ENCODE measurements at regions not wholly inside any gene's neighbourhood (a gene's known extent, or its start where the extent isn't known, plus 50 kb on each side); places are given as distances from the start of the nearest gene placed in this dataset.

GRCh38 chr6:903761-904160 is 210.8 kb upstream of the EXOC2 start:
- no peak overlapping the region for H3K27ac ChIP-seq (ENCODE audit: low read length)

GRCh38 chr6:901696-902460 is 208.9 kb upstream of the EXOC2 start:
- Histone ChIP-seq H3K4me3 (ENCODE audit: low read length) (no peak overlapping the region), H3K4me2 (ENCODE audit: low read depth, low read length) (no peak overlapping the region), H3K9me3 (replicated peaks; ENCODE audit: insufficient read depth, low read length) (no peaks in the 10 kb centered on the region), H3K79me2 (ENCODE audit: low read length) (no peaks in the 10 kb centered on the region), H3K4me1 (ENCODE audit: low read length) (no peaks in the 10 kb centered on the region), H3K27ac (ENCODE audit: low read length) (no peak overlapping the region), H3F3A (ENCODE audit: insufficient read depth, low read length) (no peaks in the 10 kb centered on the region), H3K9me2 (replicated peaks; ENCODE audit: insufficient read depth, low read length) (no peaks in the 10 kb centered on the region), H3K9ac (ENCODE audit: low read length) (no peak overlapping the region), H4K20me1 (ENCODE audit: insufficient read depth, low read length) (no peaks in the 10 kb centered on the region), H3K36me3 (replicated peaks; ENCODE audit: insufficient read depth, low read length) (no peaks in the 10 kb centered on the region), H2AFZ (ENCODE audit: low read length) (no peak overlapping the region), H3K27me3 (replicated peaks; ENCODE audit: insufficient read depth, low read length) (no peaks in the 10 kb centered on the region)
- no peak for TF ChIP-seq CTCF (IDR thresholded peaks at IDR 0.05; ENCODE audit: low read length)
- TF ChIP-seq EZH2 (optimal IDR thresholded peaks at IDR 0.05; ENCODE audit: low read depth, low read length): no peak
- TF ChIP-seq EZH2phosphoT487 (IDR thresholded peaks at IDR 0.05; ENCODE audit: low read length): no peak
- no peak for DNase-seq

More at GRCh38 chr6:903761-904160, 210.8 kb upstream of the EXOC2 start:
- H3K9me2 ChIP-seq (replicated peaks; ENCODE audit: insufficient read depth, low read length): no peaks in the 10 kb centered on the region
- H3K27me3 ChIP-seq (replicated peaks; ENCODE audit: insufficient read depth, low read length): no peaks in the 10 kb centered on the region
- no peak overlapping the region for H3K4me3 ChIP-seq (ENCODE audit: low read length)
- no peaks in the 10 kb centered on the region for H3K4me1 ChIP-seq (ENCODE audit: low read length)
- no peaks in the 10 kb centered on the region for H3F3A ChIP-seq (ENCODE audit: insufficient read depth, low read length)
- no peak overlapping the region for H2AFZ ChIP-seq (ENCODE audit: low read length)
- H3K4me2 ChIP-seq (ENCODE audit: low read depth, low read length): no peak overlapping the region
- no peaks in the 10 kb centered on the region for H4K20me1 ChIP-seq (ENCODE audit: insufficient read depth, low read length)
- no peak overlapping the region for H3K9ac ChIP-seq (ENCODE audit: low read length)
- TF ChIP-seq EZH2phosphoT487 (IDR thresholded peaks at IDR 0.05; ENCODE audit: low read length) (no peak), EZH2 (optimal IDR thresholded peaks at IDR 0.05; ENCODE audit: low read depth, low read length) (no peak), CTCF (IDR thresholded peaks at IDR 0.05; ENCODE audit: low read length) (no peak)
- no peaks in the 10 kb centered on the region for H3K36me3 ChIP-seq (replicated peaks; ENCODE audit: insufficient read depth, low read length)
- no peaks in the 10 kb centered on the region for H3K79me2 ChIP-seq (ENCODE audit: low read length)
- H3K9me3 ChIP-seq (replicated peaks; ENCODE audit: insufficient read depth, low read length): no peaks in the 10 kb centered on the region
- DNase-seq: no peak

- no peak overlapping the region for H3K4me3 ChIP-seq (ENCODE audit: low read length)
- DNase-seq: no peak
- H3K36me3 ChIP-seq (replicated peaks; ENCODE audit: insufficient read depth, low read length): no peaks in the 10 kb centered on the region
- no peak for TF ChIP-seq EZH2phosphoT487 (IDR thresholded peaks at IDR 0.05; ENCODE audit: low read length)
- no peak for TF ChIP-seq CTCF (IDR thresholded peaks at IDR 0.05; ENCODE audit: low read length)
- no peak for TF ChIP-seq EZH2 (optimal IDR thresholded peaks at IDR 0.05; ENCODE audit: low read depth, low read length)
- no peak overlapping the region for H3K27ac ChIP-seq (ENCODE audit: low read length)
- H3F3A ChIP-seq (ENCODE audit: insufficient read depth, low read length): no peaks in the 10 kb centered on the region
- H3K9me3 ChIP-seq (replicated peaks; ENCODE audit: insufficient read depth, low read length): no peaks in the 10 kb centered on the region
- no peaks in the 10 kb centered on the region for H3K79me2 ChIP-seq (ENCODE audit: low read length)
- no peak overlapping the region for H3K9ac ChIP-seq (ENCODE audit: low read length)
- no peaks in the 10 kb centered on the region for H3K4me1 ChIP-seq (ENCODE audit: low read length)
- no peak overlapping the region for H2AFZ ChIP-seq (ENCODE audit: low read length)
- H3K9me2 ChIP-seq (replicated peaks; ENCODE audit: insufficient read depth, low read length): no peaks in the 10 kb centered on the region
- no peak overlapping the region for H3K4me2 ChIP-seq (ENCODE audit: low read depth, low read length)
- no peaks in the 10 kb centered on the region for H3K27me3 ChIP-seq (replicated peaks; ENCODE audit: insufficient read depth, low read length)
- H4K20me1 ChIP-seq (ENCODE audit: insufficient read depth, low read length): no peaks in the 10 kb centered on the region
Observed at GRCh38 chr6:900716-901605, 208.0 kb upstream of the EXOC2 start.

All from MM.1S (cell line).